ENCODE measurements at regions not wholly inside any gene's neighbourhood (a gene's known extent, or its start where the extent isn't known, plus 50 kb on each side); places are given as distances from the start of the nearest gene placed in this dataset.

- TF ChIP-seq CTCF (IDR thresholded peaks at IDR 0.05) (no peak), POLR2A (IDR thresholded peaks at IDR 0.05) (no peak)
Observed at GRCh38 chr7:109646124-109646523, 1076.5 kb downstream of the DNAJB9 start.

All from thyroid gland (tissue), 4 donors.